HFFc6 (cell line): ENCODE measurements at regions not wholly inside any gene's neighbourhood (a gene's known extent, or its start where the extent isn't known, plus 50 kb on each side); places are given as distances from the start of the nearest gene placed in this dataset.

ENCODE experiments used
- DNase-seq: peaks from one replicate; pipeline ENCODE4 v3.0.0-alpha.2; 2018
- H3K27ac Mint-ChIP-seq: 2 replicates; pipeline ENCODE4 v1.8.0; 2020; ENCODE audit warnings: mild to moderate bottlenecking, mixed read lengths
- H3K27me3 Mint-ChIP-seq: 2 replicates; pipeline ENCODE4 v1.8.0; 2021; ENCODE audit warnings: mild to moderate bottlenecking, moderate library complexity, mixed read lengths; ENCODE audit not compliant: insufficient read depth
- H3K36me3 Mint-ChIP-seq: 2 replicates; pipeline ENCODE4 v1.8.0; 2021; ENCODE audit warnings: low read depth, mixed read lengths
- H3K4me1 Mint-ChIP-seq: 2 replicates; pipeline ENCODE4 v1.8.0; 2020; ENCODE audit warnings: low read depth, mixed read lengths
- H3K4me3 Mint-ChIP-seq: 2 replicates; pipeline ENCODE4 v1.8.0; 2020; ENCODE audit warnings: mild to moderate bottlenecking, moderate library complexity, mixed read lengths
- H3K9me3 Mint-ChIP-seq: 2 replicates; pipeline ENCODE4 v1.8.0; 2020; ENCODE audit warnings: mild to moderate bottlenecking, mixed read lengths
- TF ChIP-seq, protein P1 (sequence below): fragments of 200-600 bp; sonication (generic); IDR thresholded peaks from 2 replicates; pipeline ENCODE4 v1.5.0; 2021; ENCODE audit warnings: antibody characterized with exemption, mild to moderate bottlenecking

DNA sequence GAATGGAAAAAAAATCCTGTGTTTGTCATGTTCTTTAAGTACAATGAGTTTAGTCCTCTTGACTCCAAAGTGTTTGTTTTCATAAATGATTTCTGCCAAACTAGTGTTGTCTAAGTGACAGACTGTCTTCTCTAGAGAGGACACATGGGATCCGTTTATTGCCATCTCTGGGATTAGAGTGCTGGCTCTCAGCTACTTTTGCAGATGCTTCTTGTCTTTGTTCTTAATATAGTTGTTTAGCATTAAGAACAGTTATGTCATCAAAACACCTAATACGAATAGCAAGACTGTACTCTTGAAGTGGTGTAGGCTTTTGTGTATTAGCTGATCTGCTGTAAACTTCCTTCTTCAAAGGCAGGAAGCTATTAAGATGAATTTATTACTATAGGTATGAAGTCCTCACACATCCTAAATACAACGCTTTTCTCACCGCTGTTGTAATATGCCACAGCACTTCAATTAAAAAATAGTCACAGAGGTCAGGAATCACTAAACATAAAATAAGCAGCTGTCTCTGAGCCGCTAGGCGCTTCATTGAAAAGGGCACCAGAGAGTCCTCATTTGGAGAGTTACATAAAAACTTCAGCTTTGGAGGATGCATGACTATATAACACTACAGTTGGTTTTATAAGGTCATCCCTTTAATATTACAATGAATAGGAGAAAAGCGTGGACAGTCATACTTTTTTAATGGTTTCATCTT, 128.3 kb upstream of the ZNF385D start:
- Mint-ChIP-seq H3K27me3 (no peaks in the 10 kb centered on the region), H3K4me3 (no peak overlapping the region)

DNA sequence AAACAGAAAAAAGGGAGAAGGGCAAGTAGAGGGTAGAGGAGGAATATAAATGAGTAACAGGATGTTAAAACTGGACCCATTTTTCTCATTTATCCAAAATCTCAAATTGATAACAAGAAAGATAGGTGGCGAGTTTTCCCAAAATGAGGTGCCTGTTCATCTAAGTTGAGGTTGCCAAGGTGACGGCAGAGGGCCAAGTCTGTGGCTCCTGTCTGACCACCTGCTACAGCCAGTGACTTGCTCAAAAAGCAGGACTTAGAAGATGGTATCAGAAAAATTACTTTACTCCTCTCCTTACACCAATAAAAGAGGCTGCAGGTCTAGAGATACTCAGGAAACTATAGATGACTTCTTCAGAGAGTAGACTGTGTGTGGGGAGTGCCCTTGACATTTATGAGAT, 137.6 kb upstream of the ZNF385D start:
- H3K27ac Mint-ChIP-seq = no peak overlapping the region
- H3K36me3 Mint-ChIP-seq = no peaks in the 10 kb centered on the region
- H3K9me3 Mint-ChIP-seq = no peaks in the 10 kb centered on the region
- no peak for DNase-seq
- no peaks in the 10 kb centered on the region for H3K27me3 Mint-ChIP-seq
- peaks cover 10% of the 10 kb centered on the region for H3K4me1 Mint-ChIP-seq
- H3K4me3 Mint-ChIP-seq = no peak overlapping the region
- TF ChIP-seq, protein P1, sequence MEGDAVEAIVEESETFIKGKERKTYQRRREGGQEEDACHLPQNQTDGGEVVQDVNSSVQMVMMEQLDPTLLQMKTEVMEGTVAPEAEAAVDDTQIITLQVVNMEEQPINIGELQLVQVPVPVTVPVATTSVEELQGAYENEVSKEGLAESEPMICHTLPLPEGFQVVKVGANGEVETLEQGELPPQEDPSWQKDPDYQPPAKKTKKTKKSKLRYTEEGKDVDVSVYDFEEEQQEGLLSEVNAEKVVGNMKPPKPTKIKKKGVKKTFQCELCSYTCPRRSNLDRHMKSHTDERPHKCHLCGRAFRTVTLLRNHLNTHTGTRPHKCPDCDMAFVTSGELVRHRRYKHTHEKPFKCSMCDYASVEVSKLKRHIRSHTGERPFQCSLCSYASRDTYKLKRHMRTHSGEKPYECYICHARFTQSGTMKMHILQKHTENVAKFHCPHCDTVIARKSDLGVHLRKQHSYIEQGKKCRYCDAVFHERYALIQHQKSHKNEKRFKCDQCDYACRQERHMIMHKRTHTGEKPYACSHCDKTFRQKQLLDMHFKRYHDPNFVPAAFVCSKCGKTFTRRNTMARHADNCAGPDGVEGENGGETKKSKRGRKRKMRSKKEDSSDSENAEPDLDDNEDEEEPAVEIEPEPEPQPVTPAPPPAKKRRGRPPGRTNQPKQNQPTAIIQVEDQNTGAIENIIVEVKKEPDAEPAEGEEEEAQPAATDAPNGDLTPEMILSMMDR = no peak

More for the DNA sequence above, 128.3 kb upstream of the ZNF385D start:
- Mint-ChIP-seq H3K36me3 (no peaks in the 10 kb centered on the region), H3K27ac (no peak overlapping the region), H3K4me1 (no peaks in the 10 kb centered on the region), H3K9me3 (no peaks in the 10 kb centered on the region)
- DNase-seq = no peak
- TF ChIP-seq, protein P1 = no peak

DNA sequence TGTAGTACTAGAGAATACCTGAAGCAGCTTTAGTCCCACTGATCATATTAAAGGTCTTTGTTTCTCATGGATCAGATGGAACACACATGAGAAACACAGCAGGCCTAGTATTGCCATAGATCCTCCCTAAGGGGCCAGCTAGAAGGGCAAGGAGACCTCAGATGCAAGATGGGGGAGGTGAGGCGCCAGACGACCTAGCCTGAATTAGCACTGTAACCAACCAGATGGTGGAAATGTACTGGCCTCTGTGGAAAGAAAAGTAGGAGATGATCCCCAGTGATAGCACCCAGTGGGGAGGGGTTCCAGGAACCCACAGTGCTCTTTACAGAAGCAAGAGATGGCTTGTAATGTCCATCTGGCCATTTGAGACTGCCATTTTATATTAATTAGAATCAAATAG, 138.2 kb upstream of the ZNF385D start:
- no peak overlapping the region for H3K27ac Mint-ChIP-seq
- DNase-seq = no peak
- H3K9me3 Mint-ChIP-seq = no peaks in the 10 kb centered on the region
- no peaks in the 10 kb centered on the region for H3K36me3 Mint-ChIP-seq
- TF ChIP-seq, protein P1 = no peak
- peaks cover 11% of the 10 kb centered on the region for H3K4me1 Mint-ChIP-seq
- no peaks in the 10 kb centered on the region for H3K27me3 Mint-ChIP-seq
- no peak overlapping the region for H3K4me3 Mint-ChIP-seq

DNA sequence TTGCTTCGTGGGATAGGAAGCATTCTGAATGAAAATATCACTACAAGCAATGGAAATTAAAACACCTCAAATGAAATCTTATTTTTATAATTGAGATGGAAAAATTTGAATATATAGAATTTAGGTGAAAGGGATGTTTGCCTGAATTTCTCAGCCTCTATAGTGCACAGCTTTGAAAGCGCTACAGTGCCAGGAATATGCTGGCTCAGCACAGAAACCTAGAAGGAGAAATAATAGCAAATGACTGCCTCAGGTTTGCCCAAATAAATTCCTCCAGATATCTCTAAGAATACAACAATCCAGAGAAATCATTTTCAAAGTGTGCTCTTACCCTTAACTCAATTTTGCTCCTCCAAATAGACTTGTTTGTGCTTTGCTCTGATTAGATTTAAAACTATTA, 141.1 kb upstream of the ZNF385D start:
- Mint-ChIP-seq H3K9me3 (no peaks in the 10 kb centered on the region), H3K36me3 (no peaks in the 10 kb centered on the region), H3K27me3 (no peaks in the 10 kb centered on the region), H3K27ac (no peak overlapping the region), H3K4me3 (no peak overlapping the region), H3K4me1 (peaks cover 18% of the 10 kb centered on the region)
- DNase-seq = no peak
- TF ChIP-seq, protein P1 = no peak

DNA sequence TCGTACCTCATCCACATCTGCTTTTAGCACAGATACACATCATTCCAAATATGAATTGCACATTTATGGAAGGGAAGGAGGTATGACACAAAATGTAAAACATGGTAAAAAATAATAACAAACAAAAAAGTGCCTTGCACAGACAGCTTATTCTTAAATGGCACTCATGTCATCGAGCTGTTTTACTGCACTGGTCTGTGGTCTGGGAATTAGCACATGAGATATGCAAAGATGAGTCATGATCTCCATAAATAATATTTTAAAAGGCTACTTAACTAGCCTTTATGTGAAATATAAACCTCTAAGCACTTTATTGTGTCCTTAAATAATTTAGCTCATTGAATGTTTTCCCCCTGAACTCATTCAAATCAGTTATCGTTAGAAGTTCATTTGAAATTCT, 142.2 kb upstream of the ZNF385D start:
- TF ChIP-seq, protein P1 = no peak
- Mint-ChIP-seq H3K9me3 (no peaks in the 10 kb centered on the region), H3K27me3 (no peaks in the 10 kb centered on the region; the same call in 1 of the 2 replicates), H3K27ac (no peak overlapping the region), H3K36me3 (no peaks in the 10 kb centered on the region), H3K4me3 (no peak overlapping the region), H3K4me1 (peaks cover 18% of the 10 kb centered on the region)
- DNase-seq = peak; percentile 30
